BE2C (cell line): ENCODE measurements at regions not wholly inside any gene's neighbourhood (a gene's known extent, or its start where the extent isn't known, plus 50 kb on each side); places are given as distances from the start of the nearest gene placed in this dataset.

Experiments
- DNase-seq: peaks from one replicate; pipeline ENCODE4 v3.0.0-alpha.2; 2020
- H3K27me3 ChIP-seq: fragments of 250-450 bp; sonication (Bioruptor Pico); 2 replicates; pipeline ENCODE4 v1.5.1; 2020; ENCODE audit warnings: mild to moderate bottlenecking
- H3K36me3 ChIP-seq: fragments of 250-450 bp; sonication (Bioruptor Pico); 2 replicates; pipeline ENCODE4 v1.5.1; 2020; ENCODE audit warnings: mild to moderate bottlenecking
- H3K4me1 ChIP-seq: fragments of 250-450 bp; sonication (Bioruptor Pico); 2 replicates; pipeline ENCODE4 v1.5.1; 2020
- H3K4me3 ChIP-seq: 2 replicates; pipeline ENCODE4 v1.5.1; 2011; ENCODE audit warnings: low read depth, low read length
- H3K9me3 ChIP-seq: fragments of 250-450 bp; sonication (Bioruptor Pico); 2 replicates; pipeline ENCODE4 v1.5.1; 2020
- TF ChIP-seq, protein P1 (sequence below): IDR thresholded peaks from 2 replicates; pipeline ENCODE4 v1.5.1; 2012; ENCODE audit warnings: mild to moderate bottlenecking, low read depth, low read length

DNA sequence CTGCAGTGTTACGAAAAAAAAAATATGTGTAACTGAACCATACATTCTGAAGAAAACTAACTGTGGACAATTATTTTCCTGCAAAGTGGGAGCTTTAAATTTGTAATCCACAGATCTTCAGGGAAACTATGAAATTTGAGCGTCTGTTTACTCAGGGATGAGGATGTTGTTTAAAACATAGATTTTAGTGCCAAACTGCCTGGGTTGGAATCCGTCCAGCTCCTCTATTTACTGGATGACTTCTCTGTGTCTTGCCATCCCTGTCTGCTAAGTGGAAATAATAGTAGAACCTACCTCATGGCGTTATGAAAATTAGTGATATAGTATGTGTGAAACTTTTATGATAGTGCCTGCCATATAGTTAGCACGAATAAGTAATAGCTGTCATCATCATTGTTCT is 666.5 kb downstream of the SQOR start:
- H3K27me3 ChIP-seq, result no peaks in the 10 kb centered on the region
- no peaks in the 10 kb centered on the region for H3K9me3 ChIP-seq
- no peak overlapping the region for H3K4me3 ChIP-seq
- DNase-seq, result no peak
- no peaks in the 10 kb centered on the region for H3K36me3 ChIP-seq
- no peaks in the 10 kb centered on the region for H3K4me1 ChIP-seq
- TF ChIP-seq, protein P1, sequence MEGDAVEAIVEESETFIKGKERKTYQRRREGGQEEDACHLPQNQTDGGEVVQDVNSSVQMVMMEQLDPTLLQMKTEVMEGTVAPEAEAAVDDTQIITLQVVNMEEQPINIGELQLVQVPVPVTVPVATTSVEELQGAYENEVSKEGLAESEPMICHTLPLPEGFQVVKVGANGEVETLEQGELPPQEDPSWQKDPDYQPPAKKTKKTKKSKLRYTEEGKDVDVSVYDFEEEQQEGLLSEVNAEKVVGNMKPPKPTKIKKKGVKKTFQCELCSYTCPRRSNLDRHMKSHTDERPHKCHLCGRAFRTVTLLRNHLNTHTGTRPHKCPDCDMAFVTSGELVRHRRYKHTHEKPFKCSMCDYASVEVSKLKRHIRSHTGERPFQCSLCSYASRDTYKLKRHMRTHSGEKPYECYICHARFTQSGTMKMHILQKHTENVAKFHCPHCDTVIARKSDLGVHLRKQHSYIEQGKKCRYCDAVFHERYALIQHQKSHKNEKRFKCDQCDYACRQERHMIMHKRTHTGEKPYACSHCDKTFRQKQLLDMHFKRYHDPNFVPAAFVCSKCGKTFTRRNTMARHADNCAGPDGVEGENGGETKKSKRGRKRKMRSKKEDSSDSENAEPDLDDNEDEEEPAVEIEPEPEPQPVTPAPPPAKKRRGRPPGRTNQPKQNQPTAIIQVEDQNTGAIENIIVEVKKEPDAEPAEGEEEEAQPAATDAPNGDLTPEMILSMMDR, result no peak

DNA sequence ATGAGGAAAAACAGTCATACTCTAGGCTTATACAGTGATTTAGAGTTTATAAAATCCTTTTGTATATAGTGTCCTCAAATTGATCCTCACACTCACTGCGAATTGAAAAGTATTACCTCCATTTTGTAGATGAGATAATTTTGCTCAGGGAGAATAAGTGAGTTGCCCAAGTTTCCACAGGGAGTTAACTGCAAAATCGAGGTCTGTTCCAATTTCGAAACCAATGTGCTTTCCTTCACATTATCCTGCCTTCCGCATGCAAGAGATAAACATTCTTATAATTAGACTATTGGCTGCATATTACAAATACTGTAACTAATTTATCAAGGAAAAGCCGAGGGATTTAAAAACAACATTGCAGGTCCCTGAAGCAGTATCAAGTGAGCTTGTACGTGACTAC is 667.0 kb downstream of the SQOR start:
- no peaks in the 10 kb centered on the region for H3K27me3 ChIP-seq
- no peak for DNase-seq
- TF ChIP-seq, protein P1, result no peak
- H3K4me1 ChIP-seq, result no peaks in the 10 kb centered on the region
- H3K4me3 ChIP-seq, result no peak overlapping the region
- no peaks in the 10 kb centered on the region for H3K9me3 ChIP-seq
- H3K36me3 ChIP-seq, result no peaks in the 10 kb centered on the region

DNA sequence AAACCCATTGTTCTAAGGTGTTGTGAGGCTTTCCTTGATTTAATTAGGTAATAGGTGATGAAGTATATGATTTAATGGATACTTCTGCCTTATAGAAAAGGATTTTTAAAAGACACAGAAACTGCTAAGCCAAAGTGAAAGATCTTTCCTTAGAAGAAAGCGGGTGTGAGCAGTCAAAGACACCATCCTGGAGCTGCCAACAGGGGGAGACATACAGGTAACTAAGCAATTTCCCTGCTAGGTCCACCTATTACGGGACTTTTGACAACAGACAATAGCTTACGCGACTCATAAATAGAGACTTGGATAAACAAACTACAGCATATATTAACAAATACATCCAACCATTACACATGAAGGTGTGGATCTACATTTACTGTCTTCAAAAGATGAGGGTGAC is 669.5 kb downstream of the SQOR start:
- Histone ChIP-seq H3K4me3 (no peak overlapping the region), H3K27me3 (no peaks in the 10 kb centered on the region), H3K9me3 (no peaks in the 10 kb centered on the region), H3K36me3 (no peaks in the 10 kb centered on the region), H3K4me1 (no peaks in the 10 kb centered on the region)
- DNase-seq, result peak; percentile 50
- TF ChIP-seq, protein P1, result peak; percentile 84

DNA sequence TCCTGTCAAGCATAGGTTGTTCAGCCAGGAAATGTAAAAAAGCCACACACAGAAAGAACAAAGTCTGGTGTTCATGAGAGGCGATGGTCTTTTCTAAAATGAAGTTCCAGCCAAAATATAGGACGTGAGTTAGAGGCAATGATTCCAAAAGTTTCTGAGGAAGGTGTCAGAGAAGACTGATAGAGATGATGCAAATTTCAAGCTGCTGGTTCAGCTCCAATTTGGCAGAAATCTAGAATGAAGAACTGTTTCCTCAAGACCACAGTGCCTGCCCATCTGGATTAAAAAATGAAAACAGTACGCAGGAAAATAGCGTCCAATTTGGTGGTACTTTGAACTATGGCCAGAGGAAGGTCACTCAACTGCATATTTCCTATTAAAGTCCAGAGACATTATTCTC is 672.9 kb downstream of the SQOR start:
- H3K36me3 ChIP-seq, result no peaks in the 10 kb centered on the region
- H3K27me3 ChIP-seq, result no peaks in the 10 kb centered on the region
- H3K9me3 ChIP-seq, result no peaks in the 10 kb centered on the region
- DNase-seq, result no peak
- TF ChIP-seq, protein P1, result no peak
- H3K4me3 ChIP-seq, result no peak overlapping the region
- H3K4me1 ChIP-seq, result no peaks in the 10 kb centered on the region

DNA sequence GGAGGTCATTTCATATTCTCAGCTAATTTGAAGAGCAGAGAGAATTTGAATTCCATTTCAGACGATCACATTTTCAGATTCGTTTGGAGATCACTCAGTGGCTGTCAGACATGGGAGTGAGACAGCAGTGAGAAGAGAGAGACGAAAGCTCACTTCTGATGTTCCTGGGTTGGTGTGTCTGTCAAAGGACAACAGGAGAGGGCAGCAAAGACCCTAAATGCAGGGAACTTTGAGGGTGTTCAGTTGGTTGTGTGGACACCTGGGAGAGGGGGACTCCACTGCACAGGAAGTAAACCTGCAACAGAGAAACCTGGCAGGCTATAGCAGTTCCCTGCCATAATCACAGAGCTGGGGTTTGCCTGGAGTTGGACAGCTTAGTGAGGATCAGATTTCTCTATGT is 675.1 kb downstream of the SQOR start:
- Histone ChIP-seq H3K4me1 (no peaks in the 10 kb centered on the region), H3K9me3 (no peaks in the 10 kb centered on the region), H3K27me3 (no peaks in the 10 kb centered on the region), H3K4me3 (no peak overlapping the region), H3K36me3 (no peaks in the 10 kb centered on the region)
- TF ChIP-seq, protein P1, result peak; percentile 19; the same call in 1 of the 2 replicates
- DNase-seq, result no peak

DNA sequence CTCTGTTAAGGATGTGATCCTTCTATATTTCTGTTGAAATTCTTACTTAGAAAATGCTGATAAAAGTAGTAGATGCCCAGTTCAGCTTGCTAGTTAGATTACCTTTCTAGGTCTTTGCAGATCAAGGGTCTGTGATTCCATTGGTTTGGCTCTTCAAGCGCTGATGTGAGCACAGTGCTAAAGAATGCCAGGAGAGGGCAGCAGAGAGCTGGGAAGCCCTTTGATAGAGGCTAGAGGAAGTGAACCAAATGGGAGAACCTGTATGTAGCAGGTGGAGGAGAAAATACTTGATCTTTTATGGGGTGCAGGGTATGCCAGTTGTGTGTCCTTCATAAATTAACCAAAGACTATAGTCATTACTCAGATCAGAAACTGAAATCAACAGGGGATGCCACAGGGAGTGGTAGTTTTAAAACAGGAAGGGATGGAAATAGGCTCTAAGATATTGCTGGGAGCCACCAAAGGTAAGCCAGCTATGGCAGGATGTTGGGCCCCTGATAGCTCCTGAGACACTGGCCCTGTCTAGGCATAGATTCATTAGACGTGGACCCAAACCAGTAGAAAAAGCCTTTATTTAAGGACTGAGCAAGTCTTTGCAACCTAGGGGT is 677.4 kb downstream of the SQOR start:
- Histone ChIP-seq H3K4me3 (no peak overlapping the region), H3K27me3 (no peaks in the 10 kb centered on the region), H3K9me3 (no peaks in the 10 kb centered on the region), H3K36me3 (no peaks in the 10 kb centered on the region), H3K4me1 (no peaks in the 10 kb centered on the region)
- TF ChIP-seq, protein P1, result peak; percentile 99
- peak; percentile 77 for DNase-seq
